Left forelimb (tissue), 1 donor: ENCODE measurements at regions not wholly inside any gene's neighbourhood (a gene's known extent, or its start where the extent isn't known, plus 50 kb on each side); places are given as distances from the start of the nearest gene placed in this dataset.
"Not testable (repeated sequence)": the region's sequence is repeated elsewhere in the genome, so short reads cannot be mapped to it uniquely, and the experiment has no call there.

Experiments
- DNase-seq: peaks from one replicate; pipeline ENCODE4 v3.0.0-alpha.2; 2018; ENCODE audit warnings: low spot score

- DNase-seq = no peak
Observed at GRCh38 chr22:49413551-49413950, 414.1 kb downstream of the BRD1 start.

- DNase-seq = no peak
Observed at GRCh38 chr22:49413146-49413545, 414.5 kb downstream of the BRD1 start.

- DNase-seq = no peak
Observed at GRCh38 chr22:49412236-49412635, 415.4 kb downstream of the BRD1 start.

- DNase-seq = no peak
Observed at GRCh38 chr22:49411236-49411635, 416.4 kb downstream of the BRD1 start.

GRCh38 chr22:49408102-49408836 lies 419.4 kb downstream of the BRD1 start:
- no peak for DNase-seq

GRCh38 chr22:49406879-49407587 lies 420.6 kb downstream of the BRD1 start:
- no peak for DNase-seq

- no peak for DNase-seq
Observed at GRCh38 chr22:49406047-49406650, 421.5 kb downstream of the BRD1 start.

GRCh38 chr22:49405590-49405989 lies 422.1 kb downstream of the BRD1 start:
- no peak for DNase-seq

GRCh38 chr22:49404576-49405241 lies 423.0 kb downstream of the BRD1 start:
- DNase-seq = no peak

- no peak for DNase-seq
Observed at GRCh38 chr22:49404020-49404419, 423.7 kb downstream of the BRD1 start.

GRCh38 chr22:49403102-49403501 lies 424.6 kb downstream of the BRD1 start:
- no peak for DNase-seq

- DNase-seq = no peak
Observed at GRCh38 chr22:49402169-49402568, 425.5 kb downstream of the BRD1 start.

- DNase-seq = no peak
Observed at GRCh38 chr22:49400941-49401598, 426.6 kb downstream of the BRD1 start.

GRCh38 chr22:49400136-49400940 lies 427.3 kb downstream of the BRD1 start:
- no peak for DNase-seq

- DNase-seq = no peak
Observed at GRCh38 chr22:49398646-49399045, 429.0 kb downstream of the BRD1 start.

- no peak for DNase-seq
Observed at GRCh38 chr22:49398115-49398514, 429.6 kb downstream of the BRD1 start.

GRCh38 chr22:49396817-49397216 lies 430.9 kb downstream of the BRD1 start:
- no peak for DNase-seq

GRCh38 chr22:49395617-49396016 lies 432.1 kb downstream of the BRD1 start:
- no peak for DNase-seq

GRCh38 chr22:49395062-49395461 lies 432.6 kb downstream of the BRD1 start:
- DNase-seq = not testable (repeated sequence)

- no peak for DNase-seq
Observed at GRCh38 chr22:49394116-49394785, 433.4 kb downstream of the BRD1 start.

GRCh38 chr22:49393526-49393925 lies 434.1 kb downstream of the BRD1 start:
- no peak for DNase-seq
